Left cardiac atrium (tissue), 4 donors: ENCODE measurements at regions not wholly inside any gene's neighbourhood (a gene's known extent, or its start where the extent isn't known, plus 50 kb on each side); places are given as distances from the start of the nearest gene placed in this dataset.
A peak's percentile ranks its signal among the peaks of the same experiment; 100 is the strongest.
"Not testable (repeated sequence)": the region's sequence is repeated elsewhere in the genome, so short reads cannot be mapped to it uniquely, and the experiment has no call there.

Experiments
- ATAC-seq, 2 donors: fragments of 200-7000 bp; cut with Tn5 transposase; one replicate each; pipeline ENCODE4 v1.9.1; 2020; ENCODE audit warnings: mild to moderate bottlenecking in 2 of 2, moderate library complexity in 2 of 2
- DNase-seq: peaks from one replicate; pipeline ENCODE4 v3.0.0-alpha.2; 2020
- intact Hi-C, 2 donors: fragments of 100-400 bp; cut with DNase I; formaldehyde crosslinking; loops; one replicate each; pipeline versions ENCODE4 v1.14.1 to v1.15.1; 2022 to 2023
- donor health status: DM: no; HTN: yes; CAD: no.
- donor health status: DM: no; HTN: yes; CAD: no; lungs with severe emphysema.
- donor health status: DM: yes; HTN: yes; CAD: no.
- donor health status: Dilated cardiomyopathy.

DNA sequence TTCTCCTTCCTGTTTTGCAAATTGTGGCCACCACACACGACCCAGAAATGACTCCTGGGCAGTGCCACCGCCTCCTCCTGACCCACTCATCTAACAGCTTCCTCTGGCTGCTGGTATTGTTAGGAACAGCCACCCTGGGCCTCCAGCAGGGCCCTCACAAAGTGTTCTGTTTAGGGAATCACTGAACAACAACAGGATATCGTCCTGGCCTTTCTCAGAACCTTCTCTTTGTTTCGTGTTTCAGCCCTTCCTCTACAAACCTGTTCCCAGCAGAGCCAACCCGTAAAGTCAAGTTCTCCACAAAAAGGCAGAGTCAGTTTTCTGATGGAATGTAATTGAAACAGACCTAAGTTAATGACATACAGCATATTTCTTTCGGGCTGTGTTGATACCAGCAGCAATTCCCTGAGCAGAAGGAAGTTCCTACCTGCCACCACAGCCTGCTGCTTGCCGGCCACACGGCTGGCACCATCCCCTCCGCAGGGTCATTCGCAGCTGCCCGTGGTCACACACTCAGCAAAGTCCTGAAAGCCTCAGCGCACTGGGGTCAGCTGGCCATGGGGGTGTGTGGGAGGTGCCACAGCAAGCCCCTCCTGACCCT lies 91.7 kb upstream of the PITRM1 start:
- intact Hi-C loops: no loop called here
- DNase-seq (no peak), ATAC-seq (peak in 1 of 2 donors; percentile 35)

- no peak for DNase-seq
- intact Hi-C loops: no loop called here
- no peak for ATAC-seq
Measured at GRCh38 chr10:3263747-3264146, 91.2 kb upstream of the PITRM1 start.

DNA sequence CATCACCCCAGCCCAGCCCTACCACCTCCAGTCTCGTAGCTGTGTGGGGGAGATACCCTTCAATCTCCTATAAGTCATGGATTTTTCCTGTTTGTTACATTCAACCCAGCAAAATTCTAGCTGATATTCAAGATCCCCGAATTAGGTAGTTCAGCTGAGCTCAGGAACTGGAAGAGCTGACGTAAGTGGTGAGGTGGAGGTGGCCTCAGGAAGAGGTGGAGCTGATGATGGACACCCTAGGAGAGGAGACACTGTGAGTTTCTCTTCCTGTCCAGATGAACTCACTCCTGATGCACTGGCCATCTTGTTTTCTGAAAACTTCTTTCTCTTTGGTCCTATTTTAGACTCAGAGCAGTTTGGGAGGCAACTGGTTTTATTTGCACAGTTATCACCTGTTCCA lies 90.5 kb upstream of the PITRM1 start:
- DNase-seq (no peak), ATAC-seq (no peak)
- intact Hi-C loops: no loop called here

- no peak for ATAC-seq
Measured at GRCh38 chr10:3261921-3262320, 89.3 kb upstream of the PITRM1 start.

DNA sequence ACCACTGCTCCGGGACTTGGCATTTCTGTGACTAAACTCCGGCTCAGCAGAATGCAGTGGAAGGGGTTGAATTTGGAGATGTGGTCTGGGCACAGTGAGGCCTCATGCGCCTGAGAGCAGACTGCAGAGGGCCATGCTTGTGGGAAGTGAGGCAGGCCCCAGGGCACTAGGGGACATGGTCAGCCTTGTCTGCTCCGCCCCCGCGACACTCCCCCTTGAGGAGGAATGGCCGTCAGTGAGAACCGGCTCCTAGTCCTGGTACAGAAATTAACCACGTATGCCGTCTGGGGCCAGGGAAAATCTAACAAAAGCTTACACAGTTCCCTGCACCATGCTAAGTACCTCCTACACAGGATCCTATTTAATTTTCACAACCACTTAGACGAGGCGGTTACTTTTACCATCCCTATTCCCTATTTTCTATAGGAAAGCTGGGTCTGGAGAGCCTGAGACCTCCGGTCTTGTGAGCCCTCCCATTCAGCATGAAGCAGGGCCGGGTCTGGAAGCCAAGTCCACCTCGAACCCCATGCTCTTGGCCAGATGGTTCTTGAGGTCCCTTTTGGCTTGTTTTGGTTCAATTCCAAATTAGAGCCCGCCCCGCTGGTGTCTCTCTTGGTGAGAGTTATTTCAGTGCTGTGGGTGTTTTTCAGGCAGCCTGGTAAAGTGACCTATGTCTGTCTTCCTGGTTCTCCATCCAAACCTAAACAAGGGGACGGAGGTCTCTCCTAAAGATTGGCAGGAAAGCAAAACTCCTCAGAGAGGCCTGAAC lies 87.7 kb upstream of the PITRM1 start:
- intact Hi-C loops: no loop called here
- no peak for ATAC-seq
- DNase-seq: no peak

More at GRCh38 chr10:3261921-3262320, 89.3 kb upstream of the PITRM1 start:
- intact Hi-C loops: no loop called here
- DNase-seq: no peak

- no peak for DNase-seq
- ATAC-seq: no peak
- intact Hi-C loops: no loop called here
Measured at GRCh38 chr10:3259499-3259898, 86.9 kb upstream of the PITRM1 start.

DNA sequence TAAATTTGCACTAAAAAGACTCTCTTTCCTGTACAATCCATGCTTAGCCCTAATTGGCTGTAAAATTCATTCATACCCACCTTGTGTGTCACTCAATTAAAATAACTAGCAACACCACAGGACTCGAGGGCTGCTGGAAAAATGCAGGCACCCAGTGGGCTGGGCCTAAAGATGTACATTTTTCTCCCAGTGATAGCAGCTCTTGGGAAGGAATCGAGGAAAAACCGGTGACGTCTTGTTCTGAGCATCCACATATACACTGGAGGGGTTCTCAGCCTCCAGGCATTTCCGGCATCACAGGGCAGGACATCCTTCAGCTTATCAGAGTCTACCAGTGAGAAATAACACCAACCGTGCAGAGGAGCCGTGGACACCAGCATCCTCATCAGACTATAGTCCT lies 85.8 kb upstream of the PITRM1 start:
- ATAC-seq (no peak), DNase-seq (no peak)
- intact Hi-C loops: no loop called here

DNA sequence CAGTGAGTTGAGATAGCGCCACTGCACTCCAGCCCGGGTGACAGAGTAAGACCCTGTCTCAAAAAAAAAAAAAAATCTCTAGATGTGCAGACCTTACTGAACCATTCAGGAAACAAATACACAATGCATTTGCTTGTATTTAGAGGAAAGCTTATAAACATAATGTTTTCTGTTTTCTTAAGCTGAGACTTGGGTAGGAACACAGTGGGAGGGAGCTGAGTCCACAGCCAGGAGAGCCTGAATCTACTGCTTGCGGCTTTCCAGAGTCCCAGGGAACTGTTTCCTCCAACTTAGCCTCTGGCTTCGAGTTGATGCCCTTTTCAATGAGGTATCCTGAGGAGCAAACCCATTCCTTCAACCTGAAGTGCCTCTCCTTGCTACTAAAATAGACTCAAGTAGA lies 83.0 kb upstream of the PITRM1 start:
- intact Hi-C loops: no loop called here
- DNase-seq: no peak
- ATAC-seq: no peak

- no peak for ATAC-seq
- intact Hi-C loops: no loop called here
- DNase-seq: no peak
Measured at GRCh38 chr10:3255075-3255474, 82.5 kb upstream of the PITRM1 start.

- ATAC-seq, DNase-seq, intact Hi-C loops: not testable (repeated sequence)
Measured at GRCh38 chr10:3253974-3254373, 81.4 kb upstream of the PITRM1 start.

GRCh38 chr10:3251172-3251571 lies 78.6 kb upstream of the PITRM1 start:
- DNase-seq: no peak
- intact Hi-C loops: no loop called here

GRCh38 chr10:3249307-3249889 lies 76.8 kb upstream of the PITRM1 start:
- ATAC-seq: no peak
- intact Hi-C loops: loop anchor here (10.0 kb wide), 2 partner anchors 515 to 535 kb away; partner anchors contain the start of gene KLF6 (in 1 of the 2)
- no peak for DNase-seq

More at GRCh38 chr10:3251172-3251571, 78.6 kb upstream of the PITRM1 start:
- no peak for ATAC-seq

DNA sequence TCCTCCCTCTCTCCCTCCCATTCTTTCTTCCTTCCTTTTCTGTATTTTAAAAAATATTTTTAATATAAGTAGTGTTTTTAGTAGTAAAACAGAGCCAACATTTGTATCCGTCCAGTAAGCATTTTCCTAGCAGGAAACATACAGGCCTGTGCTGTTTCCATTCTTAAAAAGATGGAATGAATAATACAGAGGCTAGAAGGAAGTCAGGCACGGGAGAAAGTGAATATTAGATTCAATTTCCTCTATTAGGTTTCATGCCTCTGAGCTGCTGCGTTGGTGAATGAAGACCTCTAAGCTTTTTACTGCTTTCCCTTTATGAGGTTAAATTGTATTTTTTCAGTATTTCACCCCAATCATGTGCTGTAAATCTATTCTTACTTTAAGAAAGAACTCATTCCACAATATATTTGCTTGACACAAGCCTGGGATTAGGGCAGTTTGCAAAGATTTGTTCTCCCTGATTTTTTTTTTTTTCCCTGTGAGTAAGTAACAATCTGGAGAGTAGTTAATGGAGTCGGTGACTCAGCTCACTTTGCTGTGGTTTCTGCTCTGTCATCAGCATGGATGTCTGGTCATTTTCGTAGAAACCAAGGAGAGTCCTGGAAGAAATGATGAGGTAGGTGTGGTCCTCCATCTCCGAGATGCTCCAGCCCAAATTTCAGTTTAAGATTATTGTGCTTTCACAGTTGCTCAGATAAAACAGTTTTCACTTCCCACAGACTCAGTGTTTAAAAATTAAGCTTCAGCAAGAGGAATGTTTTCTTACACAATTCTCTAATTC lies 76.1 kb upstream of the PITRM1 start:
- peak; percentile 47 to 98 for ATAC-seq
- intact Hi-C loops: loop anchor here (10.0 kb wide), 2 partner anchors 516 to 536 kb away; partner anchors contain the start of gene KLF6 (in 1 of the 2)
- DNase-seq: no peak

DNA sequence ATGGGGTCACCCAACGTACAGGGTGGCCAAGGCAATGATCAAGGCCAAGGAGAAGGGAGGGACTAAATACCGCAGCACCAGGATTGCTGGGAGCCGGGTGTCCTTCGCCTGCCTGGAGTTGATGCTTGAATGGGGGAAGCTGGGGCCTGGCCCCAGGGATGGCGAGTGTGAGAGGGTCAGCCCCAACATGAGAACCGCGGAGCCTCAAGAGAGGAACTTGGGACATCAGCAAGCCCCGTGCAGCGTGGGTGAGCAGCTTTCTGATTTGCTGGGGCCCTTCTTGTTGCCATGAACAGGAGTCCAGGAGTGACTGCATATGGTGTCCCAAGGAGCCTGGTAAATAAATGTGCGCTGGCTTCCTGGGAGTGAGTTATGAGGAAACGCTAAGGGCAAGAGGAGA lies 72.8 kb upstream of the PITRM1 start:
- DNase-seq: no peak
- intact Hi-C loops: loop anchor here (10.0 kb wide), 2 partner anchors 519 to 539 kb away; partner anchors contain the start of gene KLF6 (in 1 of the 2)
- no peak for ATAC-seq

GRCh38 chr10:3241967-3242650 lies 69.5 kb upstream of the PITRM1 start:
- ATAC-seq (no peak), DNase-seq (no peak)
- intact Hi-C loops: loop anchor here (10.0 kb wide), 2 partner anchors 523 to 543 kb away; partner anchors contain the start of gene KLF6 (in 1 of the 2)

GRCh38 chr10:3241274-3241921 lies 68.8 kb upstream of the PITRM1 start:
- DNase-seq (no peak), ATAC-seq (no peak)
- intact Hi-C loops: loop anchor here (10.0 kb wide), 2 partner anchors 523 to 543 kb away; partner anchors contain the start of gene KLF6 (in 1 of the 2)

DNA sequence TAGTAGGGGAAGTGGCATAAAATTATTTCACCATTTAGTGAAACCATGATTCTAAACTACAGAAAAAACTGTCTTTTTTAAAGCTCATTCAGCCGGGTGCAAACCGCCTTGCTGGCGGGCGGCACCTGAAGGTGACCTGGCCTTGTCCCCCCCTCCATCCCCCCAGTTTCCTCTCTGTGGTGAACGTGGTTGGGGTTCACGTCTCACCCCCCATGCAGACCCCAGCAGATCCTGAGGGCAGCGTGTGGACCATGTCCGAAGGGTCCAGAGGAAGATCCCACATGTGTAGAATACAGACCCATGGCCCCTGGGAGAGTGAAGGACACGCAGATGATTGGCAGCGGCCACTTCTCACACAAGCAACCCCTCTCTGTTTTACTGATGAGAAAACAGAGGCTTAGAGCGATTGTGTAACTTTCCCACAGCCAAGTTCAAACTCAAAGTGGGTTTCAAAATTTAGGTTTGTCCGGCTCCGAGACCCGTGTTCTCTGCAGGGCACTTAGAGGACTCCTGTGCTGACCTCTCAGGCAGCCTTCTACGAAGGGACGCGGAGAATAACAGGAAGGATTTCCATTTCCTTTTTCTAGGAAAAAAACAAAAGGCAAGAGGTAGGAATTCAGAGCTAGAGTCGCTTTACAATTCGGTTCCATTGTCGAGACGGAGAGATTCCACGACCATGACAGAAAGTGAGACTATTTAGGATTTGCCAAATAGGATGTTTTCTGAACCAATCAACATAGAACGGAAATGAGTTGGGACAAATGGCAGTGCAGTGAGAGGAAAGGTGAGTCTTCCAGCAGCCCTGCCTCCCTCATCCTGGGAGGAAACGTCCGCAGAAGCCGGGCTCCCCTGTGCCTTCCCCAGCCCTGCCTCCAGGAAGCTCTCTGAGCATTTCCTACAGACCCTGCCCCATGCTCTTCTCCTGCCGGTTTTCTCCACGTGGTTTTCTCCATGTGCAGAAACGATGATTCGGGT lies 67.6 kb upstream of the PITRM1 start:
- DNase-seq (no peak), ATAC-seq (peak; percentile 12 to 38)
- intact Hi-C loops: loop anchor here (5.0 to 10.0 kb wide), 3 partner anchors 525 to 1422 kb away; partner anchors contain the start of gene KLF6 (in 1 of the 2)
